ENCODE measurements at regions not wholly inside any gene's neighbourhood (a gene's known extent, or its start where the extent isn't known, plus 50 kb on each side); places are given as distances from the start of the nearest gene placed in this dataset.

DNA sequence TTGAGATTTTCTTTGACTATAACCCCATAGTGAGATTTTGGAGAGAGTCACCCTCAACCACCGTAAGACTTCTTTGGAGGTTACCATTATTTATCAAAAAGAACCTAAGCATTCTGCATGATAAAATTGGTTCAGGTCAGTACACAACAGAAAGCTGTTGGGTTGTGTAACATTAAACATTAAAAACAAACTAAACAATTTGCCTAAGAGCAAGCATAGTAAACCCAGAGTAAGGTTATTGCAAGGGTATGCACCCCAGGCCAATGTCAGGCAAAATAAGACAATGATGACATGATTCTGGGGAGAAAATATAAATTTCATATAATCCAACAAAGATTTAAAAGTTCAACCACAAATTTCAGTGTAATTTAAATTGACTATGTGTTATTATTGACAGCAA, 472.4 kb downstream of the SH2D1A start:
- H3K9ac ChIP-seq (ENCODE audit: low read depth, low read length) = no peak overlapping the region
- H3K4me1 ChIP-seq (ENCODE audit: control insufficient read depth, insufficient read depth, low read length) = 0 out of 2 replicates have a peak, but pooled peaks cover 5% of the 10 kb centered on the region
- H3K27ac ChIP-seq (ENCODE audit: low read depth, low read length) = no peak overlapping the region
- peaks cover 3% of the 10 kb centered on the region; the same call in 1 of the 2 replicates for H3K27me3 ChIP-seq (ENCODE audit: control insufficient read depth, insufficient read depth, low read length)
- no peaks in the 10 kb centered on the region for H3K36me3 ChIP-seq (ENCODE audit: control insufficient read depth, insufficient read depth, low read length)
- no peak overlapping the region for H3K4me3 ChIP-seq (ENCODE audit: low read depth, low read length)
- H3K9me3 ChIP-seq (ENCODE audit: control insufficient read depth, insufficient read depth, low read length) = no peaks in the 10 kb centered on the region

DNA sequence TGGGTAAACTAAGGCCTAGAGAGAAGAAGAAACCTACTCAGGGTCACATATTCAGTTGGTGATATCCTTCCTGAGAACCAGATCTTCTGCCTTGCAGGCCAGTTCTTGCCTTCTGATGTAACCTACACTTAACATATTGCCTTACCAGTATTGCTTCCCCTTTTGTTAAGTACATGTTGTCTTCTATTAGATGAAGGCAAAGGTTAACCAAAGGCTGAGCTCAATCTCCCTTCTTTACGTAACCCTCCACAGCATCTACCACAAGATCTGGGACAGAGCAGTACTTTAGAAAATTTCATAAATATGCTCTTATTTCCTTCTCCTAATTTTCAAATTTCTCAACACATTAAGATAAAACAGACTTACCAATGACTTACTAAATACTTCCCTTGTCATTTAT, 474.4 kb downstream of the SH2D1A start:
- H3K4me1 ChIP-seq (ENCODE audit: control insufficient read depth, insufficient read depth, low read length) = 0 out of 2 replicates have a peak, but pooled peaks cover 5% of the 10 kb centered on the region
- H3K9ac ChIP-seq (ENCODE audit: low read depth, low read length) = no peak overlapping the region
- H3K27ac ChIP-seq (ENCODE audit: low read depth, low read length) = no peak overlapping the region
- no peak overlapping the region for H3K4me3 ChIP-seq (ENCODE audit: low read depth, low read length)
- H3K9me3 ChIP-seq (ENCODE audit: control insufficient read depth, insufficient read depth, low read length) = no peaks in the 10 kb centered on the region
- H3K36me3 ChIP-seq (ENCODE audit: control insufficient read depth, insufficient read depth, low read length) = no peaks in the 10 kb centered on the region
- H3K27me3 ChIP-seq (ENCODE audit: control insufficient read depth, insufficient read depth, low read length) = no peaks in the 10 kb centered on the region; the same call in 1 of the 2 replicates

DNA sequence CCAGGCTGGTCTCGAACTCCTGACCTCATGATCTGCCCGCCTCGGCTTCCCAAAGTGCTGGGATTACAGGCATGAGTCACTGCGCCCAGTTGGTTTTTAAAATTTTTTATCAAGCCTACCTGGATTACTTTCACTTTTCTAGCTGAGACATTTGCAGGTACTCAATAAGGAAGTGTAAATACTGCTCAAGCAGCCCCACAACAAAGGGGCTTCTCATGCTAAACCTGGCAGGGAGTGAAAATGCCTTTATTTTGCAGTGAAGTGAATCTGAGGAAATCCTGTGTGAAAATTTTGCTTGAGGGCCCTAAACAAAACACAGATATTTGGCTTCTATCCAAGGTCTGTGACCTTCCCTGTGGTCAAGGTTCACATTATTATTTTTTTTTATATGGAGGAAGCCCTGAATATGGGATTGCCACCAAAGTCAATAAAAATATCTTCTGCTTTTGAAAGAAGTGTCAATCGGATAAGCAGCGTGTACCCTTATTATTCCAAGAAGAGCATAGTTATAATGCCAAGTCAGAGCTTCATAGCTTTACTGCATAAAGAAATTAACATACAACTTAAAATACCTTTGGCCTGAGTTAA, 481.0 kb downstream of the SH2D1A start:
- Histone ChIP-seq H3K4me3 (ENCODE audit: low read depth, low read length) (no peak overlapping the region), H3K9me3 (ENCODE audit: control insufficient read depth, insufficient read depth, low read length) (no peaks in the 10 kb centered on the region), H3K27me3 (ENCODE audit: control insufficient read depth, insufficient read depth, low read length) (peaks cover 3% of the 10 kb centered on the region; the same call in 1 of the 2 replicates), H3K36me3 (ENCODE audit: control insufficient read depth, insufficient read depth, low read length) (no peaks in the 10 kb centered on the region), H3K4me1 (ENCODE audit: control insufficient read depth, insufficient read depth, low read length) (peaks cover 13% of the 10 kb centered on the region; the same call in 1 of the 2 replicates), H3K9ac (ENCODE audit: low read depth, low read length) (no peak overlapping the region), H3K27ac (ENCODE audit: low read depth, low read length) (no peak overlapping the region)

DNA sequence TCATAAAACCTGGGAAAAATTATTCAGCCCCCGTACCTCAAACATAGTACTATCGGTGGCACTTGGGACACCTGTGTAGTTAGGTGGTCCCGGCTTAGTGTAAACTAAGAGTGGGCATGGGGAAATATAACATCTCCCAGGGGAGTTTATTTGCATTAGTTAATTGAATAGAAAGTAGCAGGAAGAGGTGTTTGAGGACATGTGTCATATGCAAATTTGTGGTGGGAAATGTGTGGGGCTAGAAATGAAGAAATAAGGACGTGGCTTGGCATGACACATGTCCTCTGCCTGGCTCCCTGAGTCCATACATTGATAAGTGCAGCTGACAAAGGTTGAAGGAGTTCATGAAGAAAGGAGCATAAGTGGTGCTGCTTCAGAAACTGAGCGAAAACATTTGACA, 483.6 kb downstream of the SH2D1A start:
- Histone ChIP-seq H3K9ac (ENCODE audit: low read depth, low read length) (no peak overlapping the region), H3K4me3 (ENCODE audit: low read depth, low read length) (no peak overlapping the region), H3K9me3 (ENCODE audit: control insufficient read depth, insufficient read depth, low read length) (no peaks in the 10 kb centered on the region), H3K27me3 (ENCODE audit: control insufficient read depth, insufficient read depth, low read length) (peaks cover 3% of the 10 kb centered on the region; the same call in 1 of the 2 replicates), H3K36me3 (ENCODE audit: control insufficient read depth, insufficient read depth, low read length) (no peaks in the 10 kb centered on the region), H3K27ac (ENCODE audit: low read depth, low read length) (no peak overlapping the region), H3K4me1 (ENCODE audit: control insufficient read depth, insufficient read depth, low read length) (peaks cover 13% of the 10 kb centered on the region; the same call in 1 of the 2 replicates)

DNA sequence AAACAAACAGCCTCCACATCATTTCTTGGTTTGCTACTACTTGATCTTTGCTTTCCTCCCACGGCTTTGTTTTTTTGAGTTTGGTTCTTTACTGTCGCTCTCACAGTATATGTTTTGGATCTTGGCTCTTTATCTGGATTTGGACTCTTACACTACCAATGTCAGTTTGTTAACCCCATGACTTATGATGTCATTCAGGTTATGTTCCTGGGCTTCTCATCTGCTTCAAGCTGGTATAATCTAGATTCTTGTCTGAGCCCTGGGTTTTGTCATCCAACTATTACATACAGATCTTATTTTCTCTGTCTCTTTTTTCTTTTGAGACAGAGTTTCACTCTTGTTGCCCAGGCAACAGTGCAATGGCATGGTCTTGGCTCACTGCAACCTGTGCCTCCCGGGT, 482.9 kb upstream of the TEX13C start:
- H3K27me3 ChIP-seq (ENCODE audit: control insufficient read depth, insufficient read depth, low read length) = no peaks in the 10 kb centered on the region; the same call in 1 of the 2 replicates
- H3K36me3 ChIP-seq (ENCODE audit: control insufficient read depth, insufficient read depth, low read length) = no peaks in the 10 kb centered on the region
- H3K4me3 ChIP-seq (ENCODE audit: low read depth, low read length) = no peak overlapping the region
- H3K4me1 ChIP-seq (ENCODE audit: control insufficient read depth, insufficient read depth, low read length) = peaks cover 17% of the 10 kb centered on the region
- H3K9me3 ChIP-seq (ENCODE audit: control insufficient read depth, insufficient read depth, low read length) = no peaks in the 10 kb centered on the region
- no peak overlapping the region for H3K9ac ChIP-seq (ENCODE audit: low read depth, low read length)
- no peak overlapping the region for H3K27ac ChIP-seq (ENCODE audit: low read depth, low read length)

DNA sequence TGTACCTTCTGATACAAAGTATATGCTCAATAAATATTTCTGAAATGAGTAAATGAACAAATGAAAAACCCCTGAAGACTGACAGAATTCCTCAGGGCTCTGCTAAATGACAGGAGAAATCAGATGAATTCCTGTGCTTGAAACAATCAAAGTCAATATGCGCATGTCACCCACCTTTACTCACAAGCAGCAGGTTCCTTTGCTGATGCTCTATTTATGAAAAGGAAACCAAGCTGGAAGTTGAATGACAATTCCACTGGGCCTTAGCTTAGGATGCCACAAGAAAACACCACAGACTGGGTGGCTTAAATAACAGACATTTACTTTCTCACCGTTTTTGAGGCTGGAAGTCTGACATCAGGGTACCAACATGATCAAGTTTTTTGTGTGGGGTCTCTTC, 477.5 kb upstream of the TEX13C start:
- no peaks in the 10 kb centered on the region; the same call in 1 of the 2 replicates for H3K27me3 ChIP-seq (ENCODE audit: control insufficient read depth, insufficient read depth, low read length)
- H3K4me3 ChIP-seq (ENCODE audit: low read depth, low read length) = no peak overlapping the region
- no peaks in the 10 kb centered on the region for H3K9me3 ChIP-seq (ENCODE audit: control insufficient read depth, insufficient read depth, low read length)
- no peaks in the 10 kb centered on the region for H3K36me3 ChIP-seq (ENCODE audit: control insufficient read depth, insufficient read depth, low read length)
- peak overlapping the region; percentile 18 for H3K27ac ChIP-seq (ENCODE audit: low read depth, low read length)
- H3K4me1 ChIP-seq (ENCODE audit: control insufficient read depth, insufficient read depth, low read length) = peaks cover 40% of the 10 kb centered on the region
- no peak overlapping the region for H3K9ac ChIP-seq (ENCODE audit: low read depth, low read length)

DNA sequence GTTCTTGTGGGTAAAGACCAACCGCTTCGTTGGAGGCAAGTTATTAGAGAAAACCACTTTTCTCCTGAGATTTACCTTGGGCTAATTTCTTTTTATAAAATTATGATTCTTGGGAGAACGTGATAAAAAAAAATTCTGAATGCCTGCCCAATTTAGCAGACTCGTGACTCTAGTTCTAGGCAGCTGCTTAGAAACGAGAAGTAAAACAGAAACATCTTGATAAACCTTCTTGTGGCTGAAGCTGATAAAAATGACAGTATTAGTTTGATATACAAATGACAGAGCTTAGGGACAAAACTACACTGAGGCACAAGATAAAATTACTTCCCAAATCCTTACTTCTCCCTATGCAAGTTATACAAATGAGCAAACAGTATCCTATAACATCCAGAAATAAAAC, 458.9 kb upstream of the TEX13C start:
- H3K4me3 ChIP-seq (ENCODE audit: low read depth, low read length) = no peak overlapping the region
- no peak overlapping the region for H3K9ac ChIP-seq (ENCODE audit: low read depth, low read length)
- no peaks in the 10 kb centered on the region for H3K4me1 ChIP-seq (ENCODE audit: control insufficient read depth, insufficient read depth, low read length)
- no peaks in the 10 kb centered on the region for H3K9me3 ChIP-seq (ENCODE audit: control insufficient read depth, insufficient read depth, low read length)
- no peaks in the 10 kb centered on the region for H3K36me3 ChIP-seq (ENCODE audit: control insufficient read depth, insufficient read depth, low read length)
- H3K27ac ChIP-seq (ENCODE audit: low read depth, low read length) = no peak overlapping the region
- no peaks in the 10 kb centered on the region for H3K27me3 ChIP-seq (ENCODE audit: control insufficient read depth, insufficient read depth, low read length)

DNA sequence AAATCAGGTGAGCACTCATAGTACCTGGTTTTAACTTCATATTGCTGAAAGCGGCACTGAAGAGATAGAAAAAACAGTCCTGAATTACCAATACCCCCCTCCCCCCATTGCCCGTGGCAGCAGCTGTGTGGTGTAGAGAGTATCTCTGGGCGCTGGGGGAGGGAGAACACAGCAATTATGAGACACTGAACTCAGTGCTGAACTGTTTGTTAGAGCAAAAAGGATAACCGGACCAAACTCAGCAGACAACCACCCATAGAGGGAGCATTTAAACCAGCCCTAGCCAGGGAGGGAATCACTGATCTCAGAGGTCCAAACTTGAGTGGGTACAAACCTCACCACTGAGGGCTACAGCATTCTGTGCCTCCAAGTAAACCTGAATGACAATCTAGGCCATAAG, 457.4 kb upstream of the TEX13C start:
- H3K9ac ChIP-seq (ENCODE audit: low read depth, low read length) = no peak overlapping the region
- no peaks in the 10 kb centered on the region for H3K4me1 ChIP-seq (ENCODE audit: control insufficient read depth, insufficient read depth, low read length)
- no peaks in the 10 kb centered on the region for H3K9me3 ChIP-seq (ENCODE audit: control insufficient read depth, insufficient read depth, low read length)
- no peaks in the 10 kb centered on the region for H3K27me3 ChIP-seq (ENCODE audit: control insufficient read depth, insufficient read depth, low read length)
- no peak overlapping the region for H3K4me3 ChIP-seq (ENCODE audit: low read depth, low read length)
- H3K27ac ChIP-seq (ENCODE audit: low read depth, low read length) = no peak overlapping the region
- no peaks in the 10 kb centered on the region for H3K36me3 ChIP-seq (ENCODE audit: control insufficient read depth, insufficient read depth, low read length)

DNA sequence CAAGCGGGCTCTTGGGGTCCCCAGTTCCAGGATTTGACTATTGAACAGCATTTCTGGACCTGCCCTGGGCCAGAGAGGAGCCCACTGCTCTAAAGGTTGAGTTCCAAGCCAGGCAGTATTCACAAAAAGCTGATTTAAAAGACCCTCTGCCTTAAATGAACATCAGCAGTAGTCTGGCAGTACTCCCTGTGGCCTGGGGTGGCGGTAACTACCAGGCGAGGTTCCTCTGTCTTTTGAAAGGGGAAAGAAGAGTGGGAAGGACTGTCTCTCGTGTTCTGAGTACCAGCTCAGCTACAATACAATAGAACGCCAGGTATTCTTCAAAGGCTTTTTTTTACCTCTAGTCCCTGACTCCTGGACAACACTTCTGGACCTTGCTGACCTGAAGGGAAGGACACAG, 456.4 kb upstream of the TEX13C start:
- Histone ChIP-seq H3K9me3 (ENCODE audit: control insufficient read depth, insufficient read depth, low read length) (no peaks in the 10 kb centered on the region), H3K27ac (ENCODE audit: low read depth, low read length) (no peak overlapping the region), H3K4me1 (ENCODE audit: control insufficient read depth, insufficient read depth, low read length) (no peaks in the 10 kb centered on the region), H3K36me3 (ENCODE audit: control insufficient read depth, insufficient read depth, low read length) (no peaks in the 10 kb centered on the region), H3K4me3 (ENCODE audit: low read depth, low read length) (no peak overlapping the region), H3K9ac (ENCODE audit: low read depth, low read length) (no peak overlapping the region), H3K27me3 (ENCODE audit: control insufficient read depth, insufficient read depth, low read length) (no peaks in the 10 kb centered on the region)

DNA sequence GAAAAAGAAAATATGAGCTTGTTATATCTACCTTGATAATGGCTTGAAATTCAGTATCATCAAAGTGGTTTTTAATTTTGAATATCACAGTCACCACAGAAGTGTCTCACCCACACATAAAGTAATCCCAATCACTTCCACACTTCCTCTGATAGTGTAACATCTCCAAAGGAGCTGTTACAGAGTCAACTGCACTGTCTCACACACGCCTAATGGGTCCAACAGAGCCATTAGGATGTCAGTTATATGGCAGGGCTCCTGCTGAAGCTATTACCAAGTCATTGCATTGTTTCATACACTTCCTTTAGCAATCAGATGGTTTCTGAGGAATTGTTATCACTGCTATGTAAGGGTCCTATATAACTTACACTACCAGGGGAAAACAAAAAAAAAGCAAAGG, 432.1 kb upstream of the TEX13C start:
- Histone ChIP-seq H3K9ac (ENCODE audit: low read depth, low read length) (no peak overlapping the region), H3K27ac (ENCODE audit: low read depth, low read length) (no peak overlapping the region), H3K9me3 (ENCODE audit: control insufficient read depth, insufficient read depth, low read length) (no peaks in the 10 kb centered on the region), H3K36me3 (ENCODE audit: control insufficient read depth, insufficient read depth, low read length) (no peaks in the 10 kb centered on the region), H3K27me3 (ENCODE audit: control insufficient read depth, insufficient read depth, low read length) (no peaks in the 10 kb centered on the region), H3K4me1 (ENCODE audit: control insufficient read depth, insufficient read depth, low read length) (no peaks in the 10 kb centered on the region), H3K4me3 (ENCODE audit: low read depth, low read length) (no peak overlapping the region)

DNA sequence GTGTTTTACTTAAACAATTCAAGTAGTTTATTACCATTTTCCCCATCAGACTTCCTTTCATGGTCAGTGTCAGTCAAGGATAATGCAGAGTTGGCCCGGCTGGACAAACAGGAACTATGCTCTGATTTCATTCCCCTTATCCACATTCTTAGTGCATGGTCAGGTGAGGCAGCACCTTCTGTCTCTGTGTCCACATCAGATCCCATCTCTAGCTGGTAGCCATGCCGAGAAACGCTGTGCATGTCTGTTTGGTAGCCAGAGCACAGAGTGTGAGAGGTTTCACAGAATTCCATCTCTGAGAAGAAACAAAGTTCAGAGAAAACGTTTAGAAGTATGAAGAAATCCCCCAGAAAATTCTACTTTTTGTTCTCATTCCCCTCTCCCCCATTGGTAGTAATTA, 423.7 kb upstream of the TEX13C start:
- H3K4me1 ChIP-seq (ENCODE audit: control insufficient read depth, insufficient read depth, low read length) = no peaks in the 10 kb centered on the region
- H3K27ac ChIP-seq (ENCODE audit: low read depth, low read length) = no peak overlapping the region
- H3K27me3 ChIP-seq (ENCODE audit: control insufficient read depth, insufficient read depth, low read length) = no peaks in the 10 kb centered on the region
- no peaks in the 10 kb centered on the region for H3K9me3 ChIP-seq (ENCODE audit: control insufficient read depth, insufficient read depth, low read length)
- no peaks in the 10 kb centered on the region for H3K36me3 ChIP-seq (ENCODE audit: control insufficient read depth, insufficient read depth, low read length)
- no peak overlapping the region for H3K9ac ChIP-seq (ENCODE audit: low read depth, low read length)
- H3K4me3 ChIP-seq (ENCODE audit: low read depth, low read length) = no peak overlapping the region

Measured in HUES48 (cell line).